ENCODE measurements at regions not wholly inside any gene's neighbourhood (a gene's known extent, or its start where the extent isn't known, plus 50 kb on each side); places are given as distances from the start of the nearest gene placed in this dataset.

DNA sequence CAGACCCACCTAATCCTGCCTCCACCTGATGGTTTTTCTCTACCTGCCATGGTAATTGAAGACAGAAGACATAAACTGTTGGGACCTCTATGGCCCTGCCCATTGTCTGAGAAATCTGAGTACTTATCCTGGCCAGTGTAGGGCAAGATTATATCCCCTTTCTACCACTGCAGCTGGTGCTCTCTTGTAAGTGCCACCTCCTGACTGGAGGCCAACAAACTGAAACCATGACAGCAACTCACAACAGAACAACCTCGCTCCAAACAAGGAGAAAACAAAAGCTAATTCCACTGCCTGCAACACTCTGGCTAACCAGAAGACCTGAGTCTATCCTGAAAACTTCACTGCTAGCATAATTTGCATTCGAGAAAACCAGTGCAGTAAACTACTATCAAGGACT, 82.9 kb downstream of the CLDN1 start:
- TF ChIP-seq RFX5 (IDR thresholded peaks at IDR 0.05; ENCODE audit: low read depth, low read length) (no peak), CEBPB (IDR thresholded peaks at IDR 0.05; ENCODE audit: low read depth, low read length) (no peak), POLR2A (IDR thresholded peaks at IDR 0.05; ENCODE audit: low read depth, low read length) (no peak), SMC3 (IDR thresholded peaks at IDR 0.05; ENCODE audit: low read depth, low read length) (no peak), MAZ (IDR thresholded peaks at IDR 0.05; ENCODE audit: borderline replicate concordance, low read depth, low read length) (no peak), RAD21 (IDR thresholded peaks at IDR 0.05; ENCODE audit: low read length) (no peak), MXI1 (IDR thresholded peaks at IDR 0.05; ENCODE audit: borderline replicate concordance, low read depth, low read length) (no peak), RCOR1 (IDR thresholded peaks at IDR 0.05; ENCODE audit: insufficient replicate concordance, low read length) (no peak), NFE2L2 (IDR thresholded peaks at IDR 0.05; ENCODE audit: low read depth, low read length) (no peak), BHLHE40 (IDR thresholded peaks at IDR 0.05; ENCODE audit: low read depth, low read length) (no peak)
- TF ChIP-seq, protein P1, sequence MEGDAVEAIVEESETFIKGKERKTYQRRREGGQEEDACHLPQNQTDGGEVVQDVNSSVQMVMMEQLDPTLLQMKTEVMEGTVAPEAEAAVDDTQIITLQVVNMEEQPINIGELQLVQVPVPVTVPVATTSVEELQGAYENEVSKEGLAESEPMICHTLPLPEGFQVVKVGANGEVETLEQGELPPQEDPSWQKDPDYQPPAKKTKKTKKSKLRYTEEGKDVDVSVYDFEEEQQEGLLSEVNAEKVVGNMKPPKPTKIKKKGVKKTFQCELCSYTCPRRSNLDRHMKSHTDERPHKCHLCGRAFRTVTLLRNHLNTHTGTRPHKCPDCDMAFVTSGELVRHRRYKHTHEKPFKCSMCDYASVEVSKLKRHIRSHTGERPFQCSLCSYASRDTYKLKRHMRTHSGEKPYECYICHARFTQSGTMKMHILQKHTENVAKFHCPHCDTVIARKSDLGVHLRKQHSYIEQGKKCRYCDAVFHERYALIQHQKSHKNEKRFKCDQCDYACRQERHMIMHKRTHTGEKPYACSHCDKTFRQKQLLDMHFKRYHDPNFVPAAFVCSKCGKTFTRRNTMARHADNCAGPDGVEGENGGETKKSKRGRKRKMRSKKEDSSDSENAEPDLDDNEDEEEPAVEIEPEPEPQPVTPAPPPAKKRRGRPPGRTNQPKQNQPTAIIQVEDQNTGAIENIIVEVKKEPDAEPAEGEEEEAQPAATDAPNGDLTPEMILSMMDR (conservative IDR thresholded peaks at IDR 0.05; ENCODE audit: low read depth, low read length) = no peak
- TF ChIP-seq, protein P2, sequence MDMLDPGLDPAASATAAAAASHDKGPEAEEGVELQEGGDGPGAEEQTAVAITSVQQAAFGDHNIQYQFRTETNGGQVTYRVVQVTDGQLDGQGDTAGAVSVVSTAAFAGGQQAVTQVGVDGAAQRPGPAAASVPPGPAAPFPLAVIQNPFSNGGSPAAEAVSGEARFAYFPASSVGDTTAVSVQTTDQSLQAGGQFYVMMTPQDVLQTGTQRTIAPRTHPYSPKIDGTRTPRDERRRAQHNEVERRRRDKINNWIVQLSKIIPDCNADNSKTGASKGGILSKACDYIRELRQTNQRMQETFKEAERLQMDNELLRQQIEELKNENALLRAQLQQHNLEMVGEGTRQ (IDR thresholded peaks at IDR 0.05; ENCODE audit: low read depth, low read length) = no peak
- TF ChIP-seq, protein P3, sequence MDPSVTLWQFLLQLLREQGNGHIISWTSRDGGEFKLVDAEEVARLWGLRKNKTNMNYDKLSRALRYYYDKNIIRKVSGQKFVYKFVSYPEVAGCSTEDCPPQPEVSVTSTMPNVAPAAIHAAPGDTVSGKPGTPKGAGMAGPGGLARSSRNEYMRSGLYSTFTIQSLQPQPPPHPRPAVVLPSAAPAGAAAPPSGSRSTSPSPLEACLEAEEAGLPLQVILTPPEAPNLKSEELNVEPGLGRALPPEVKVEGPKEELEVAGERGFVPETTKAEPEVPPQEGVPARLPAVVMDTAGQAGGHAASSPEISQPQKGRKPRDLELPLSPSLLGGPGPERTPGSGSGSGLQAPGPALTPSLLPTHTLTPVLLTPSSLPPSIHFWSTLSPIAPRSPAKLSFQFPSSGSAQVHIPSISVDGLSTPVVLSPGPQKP (IDR thresholded peaks at IDR 0.05; ENCODE audit: borderline replicate concordance, low read depth, low read length) = no peak
